ENCODE measurements at regions not wholly inside any gene's neighbourhood (a gene's known extent, or its start where the extent isn't known, plus 50 kb on each side); places are given as distances from the start of the nearest gene placed in this dataset.

- TF ChIP-seq TGIF2 (CRISPR knock-in tag; IDR thresholded peaks at IDR 0.05) = no peak
Observed at GRCh38 chr1:62988867-62989266, 204.9 kb downstream of the ATG4C start (continued).

- peaks cover 4 to 10% of the 10 kb centered on the region in 2 experiments; a peak in 4 of 5 replicates for H3K27me3 ChIP-seq (ENCODE audit: control insufficient read depth in 2 of 2, insufficient read depth in 2 of 2, low read length in 2 of 2)
- peak; percentile 59 for ATAC-seq
- H3K4me3 ChIP-seq = no peak overlapping the region
- BruUV-seq (replicated peaks) = no TSS peak
- POLR2A ChIA-PET = interaction anchor here (0.6 kb wide), 1 partner anchor 41 kb away, joined by 3 read pairs; no protein-coding TSS in a partner anchor
- intact Hi-C loops (cut with micrococcal nuclease) = loop anchor here (5.0 kb wide), 1 partner anchor 147 kb away; no protein-coding TSS in a partner anchor
- no peaks in the 10 kb centered on the region for H3K79me2 ChIP-seq (ENCODE audit: control insufficient read depth, insufficient read depth, low read length)
- H4K20me1 ChIP-seq (replicated peaks; ENCODE audit: control insufficient read depth, insufficient read depth, low read length) = no peaks in the 10 kb centered on the region; the same call in 1 of the 2 replicates
- no peak overlapping the region for H3K4me2 ChIP-seq (ENCODE audit: insufficient read depth, low read length)
- H3K27ac ChIP-seq (ENCODE audit: extremely low read depth, low read depth, low read length) = no peak overlapping the region
- DNase-seq (ENCODE audit: extremely low read depth in 1 of 4, low spot score in 3 of 4) = peak in 1 of 4 experiments; percentile 14
- peak; percentile 72 for FAIRE-seq
- H3K9me3 ChIP-seq (replicated peaks; ENCODE audit: control insufficient read depth, insufficient read depth, low read depth, low read length) = no peaks in the 10 kb centered on the region
- in situ Hi-C loops (cut with MboI) = no loop called here
- no peak overlapping the region for H2AFZ ChIP-seq (ENCODE audit: low read depth, low read length)
- no peak overlapping the region for H3K9ac ChIP-seq (ENCODE audit: insufficient read depth in 1 of 2, low read depth in 2 of 2, low read length in 2 of 2)
- CTCF ChIA-PET (ENCODE audit: low intra/inter-chr PET ratio) = no interaction called here
- no peaks in the 10 kb centered on the region for H3K36me3 ChIP-seq (ENCODE audit: control insufficient read depth, insufficient read depth, low read length)
- 0% methylated on average over 5 of the region's 5 CpGs for WGBS (ENCODE audit: insufficient coverage, low coverage, missing lambda C conversion rate)
- H3K4me1 ChIP-seq (replicated peaks in 1 of 2; ENCODE audit: control insufficient read depth in 2 of 2, insufficient read depth in 2 of 2, low read length in 2 of 2) = no peaks in the 10 kb centered on the region
- H3K9me1 ChIP-seq (ENCODE audit: control insufficient read depth, insufficient read depth, low read length) = no peaks in the 10 kb centered on the region
- no peak for TF ChIP-seq PKNOX1 (IDR thresholded peaks at IDR 0.05)
- no peak for TF ChIP-seq ZNF583 (CRISPR knock-in tag; IDR thresholded peaks at IDR 0.05)
- no peak for TF ChIP-seq ZFP91 (CRISPR knock-in tag; IDR thresholded peaks at IDR 0.05)
- TF ChIP-seq E2F3 (CRISPR knock-in tag; IDR thresholded peaks at IDR 0.05) = no peak
- TF ChIP-seq RAD21 (CRISPR knock-in tag; conservative IDR thresholded peaks at IDR 0.05 in 1 of 2, IDR thresholded peaks at IDR 0.05 in 1 of 2) = peak in 1 of 2 experiments; percentile 39; a peak in 2 of 4 replicates
- TF ChIP-seq CTCF (IDR thresholded peaks at IDR 0.05 in 2 of 3, conservative IDR thresholded peaks at IDR 0.05 in 1 of 3; ENCODE audit: insufficient read depth in 2 of 3, low read depth in 1 of 3, low read length in 3 of 3) = peak; percentile 44 to 82 (median 66)
Observed at GRCh38 chr1:62989497-62989896, 205.6 kb downstream of the ATG4C start.

All from K562 (cell line).